Activated CD4-positive, alpha-beta T cell treated with anti-CD3 and anti-CD28 coated beads for 1 hour (primary cell): ENCODE measurements at regions not wholly inside any gene's neighbourhood (a gene's known extent, or its start where the extent isn't known, plus 50 kb on each side); places are given as distances from the start of the nearest gene placed in this dataset.
A peak's percentile ranks its signal among the peaks of the same experiment; 100 is the strongest.

Experiments used
- DNase-seq: peaks from one replicate; pipeline ENCODE4 v3.0.0-alpha.2; 2020

GRCh38 chr11:32323814-32324130 lies 111.6 kb downstream of the WT1 start:
- no peak for DNase-seq

- DNase-seq, result no peak
Measured at GRCh38 chr11:32325187-32325586, 110.2 kb downstream of the WT1 start.

- no peak for DNase-seq
Measured at GRCh38 chr11:32325725-32326124, 109.6 kb downstream of the WT1 start.

- no peak for DNase-seq
Measured at GRCh38 chr11:32326522-32326921, 108.8 kb downstream of the WT1 start.

GRCh38 chr11:32328392-32328791 lies 106.9 kb downstream of the WT1 start:
- DNase-seq, result no peak

- no peak for DNase-seq
Measured at GRCh38 chr11:32331098-32331497, 104.2 kb downstream of the WT1 start.

GRCh38 chr11:32331792-32332191 lies 103.5 kb downstream of the WT1 start:
- no peak for DNase-seq

GRCh38 chr11:32332990-32333319 lies 102.4 kb downstream of the WT1 start:
- DNase-seq, result no peak

GRCh38 chr11:32333320-32333991 lies 101.9 kb downstream of the WT1 start:
- peak; percentile 10 for DNase-seq

- no peak for DNase-seq
Measured at GRCh38 chr11:32334822-32335221, 100.5 kb downstream of the WT1 start.
